ENCODE measurements at regions not wholly inside any gene's neighbourhood (a gene's known extent, or its start where the extent isn't known, plus 50 kb on each side); places are given as distances from the start of the nearest gene placed in this dataset.
"Not testable (repeated sequence)": the region's sequence is repeated elsewhere in the genome, so short reads cannot be mapped to it uniquely, and the experiment has no call there.

GRCh38 chr15:20100604-20101270, 440.9 kb downstream of the GOLGA6L6 start:
- H3K27me3 Mint-ChIP-seq; H3K4me3 Mint-ChIP-seq; ATAC-seq (replicated peaks; ENCODE audit: extremely low read depth, poor library complexity, severe bottlenecking); H3K27ac Mint-ChIP-seq (ENCODE audit: low read depth); DNase-seq (ENCODE audit: low spot score in 2 of 2); H3K36me3 Mint-ChIP-seq (ENCODE audit: insufficient read depth); H3K4me1 Mint-ChIP-seq; H3K9me3 Mint-ChIP-seq: not testable (repeated sequence)

GRCh38 chr15:20095699-20096303, 445.8 kb downstream of the GOLGA6L6 start:
- H3K36me3 Mint-ChIP-seq (ENCODE audit: insufficient read depth); H3K9me3 Mint-ChIP-seq; H3K27ac Mint-ChIP-seq (ENCODE audit: low read depth); H3K27me3 Mint-ChIP-seq; DNase-seq (ENCODE audit: low spot score in 2 of 2); H3K4me3 Mint-ChIP-seq; H3K4me1 Mint-ChIP-seq; ATAC-seq (replicated peaks; ENCODE audit: extremely low read depth, poor library complexity, severe bottlenecking): not testable (repeated sequence)

- not testable (repeated sequence) for H3K27ac Mint-ChIP-seq (ENCODE audit: low read depth); H3K9me3 Mint-ChIP-seq; ATAC-seq (replicated peaks; ENCODE audit: extremely low read depth, poor library complexity, severe bottlenecking); H3K36me3 Mint-ChIP-seq (ENCODE audit: insufficient read depth); H3K4me1 Mint-ChIP-seq; H3K27me3 Mint-ChIP-seq; H3K4me3 Mint-ChIP-seq; DNase-seq (ENCODE audit: low spot score in 2 of 2)
Measured at GRCh38 chr15:20089541-20089940, 452.1 kb downstream of the GOLGA6L6 start.

GRCh38 chr15:20084026-20084425, 457.6 kb downstream of the GOLGA6L6 start:
- H3K4me1 Mint-ChIP-seq; H3K9me3 Mint-ChIP-seq; H3K27ac Mint-ChIP-seq (ENCODE audit: low read depth); H3K27me3 Mint-ChIP-seq; H3K4me3 Mint-ChIP-seq; H3K36me3 Mint-ChIP-seq (ENCODE audit: insufficient read depth); ATAC-seq (replicated peaks; ENCODE audit: extremely low read depth, poor library complexity, severe bottlenecking); DNase-seq (ENCODE audit: low spot score in 2 of 2): not testable (repeated sequence)

GRCh38 chr15:20074082-20074481, 467.5 kb downstream of the GOLGA6L6 start:
- ATAC-seq (replicated peaks; ENCODE audit: extremely low read depth, poor library complexity, severe bottlenecking); H3K4me1 Mint-ChIP-seq; H3K27ac Mint-ChIP-seq (ENCODE audit: low read depth); H3K27me3 Mint-ChIP-seq; H3K9me3 Mint-ChIP-seq; DNase-seq (ENCODE audit: low spot score in 2 of 2); H3K4me3 Mint-ChIP-seq; H3K36me3 Mint-ChIP-seq (ENCODE audit: insufficient read depth): not testable (repeated sequence)

- not testable (repeated sequence) for H3K27ac Mint-ChIP-seq (ENCODE audit: low read depth); H3K4me3 Mint-ChIP-seq; H3K4me1 Mint-ChIP-seq; H3K27me3 Mint-ChIP-seq; DNase-seq (ENCODE audit: low spot score in 2 of 2); H3K9me3 Mint-ChIP-seq; ATAC-seq (replicated peaks; ENCODE audit: extremely low read depth, poor library complexity, severe bottlenecking); H3K36me3 Mint-ChIP-seq (ENCODE audit: insufficient read depth)
Measured at GRCh38 chr15:20069043-20069442, 472.6 kb downstream of the GOLGA6L6 start.

- not testable (repeated sequence) for DNase-seq (ENCODE audit: low spot score in 2 of 2); H3K27ac Mint-ChIP-seq (ENCODE audit: low read depth); H3K4me1 Mint-ChIP-seq; H3K9me3 Mint-ChIP-seq; H3K27me3 Mint-ChIP-seq; ATAC-seq (replicated peaks; ENCODE audit: extremely low read depth, poor library complexity, severe bottlenecking); H3K4me3 Mint-ChIP-seq; H3K36me3 Mint-ChIP-seq (ENCODE audit: insufficient read depth)
Measured at GRCh38 chr15:20066173-20066572, 475.4 kb downstream of the GOLGA6L6 start.

GRCh38 chr15:20065508-20065907, 476.1 kb downstream of the GOLGA6L6 start:
- not testable (repeated sequence) for H3K36me3 Mint-ChIP-seq (ENCODE audit: insufficient read depth); H3K27ac Mint-ChIP-seq (ENCODE audit: low read depth); DNase-seq (ENCODE audit: low spot score in 2 of 2); H3K4me3 Mint-ChIP-seq; H3K9me3 Mint-ChIP-seq; ATAC-seq (replicated peaks; ENCODE audit: extremely low read depth, poor library complexity, severe bottlenecking); H3K27me3 Mint-ChIP-seq; H3K4me1 Mint-ChIP-seq

GRCh38 chr15:20063167-20063566, 478.4 kb downstream of the GOLGA6L6 start:
- H3K27me3 Mint-ChIP-seq; H3K27ac Mint-ChIP-seq (ENCODE audit: low read depth); DNase-seq (ENCODE audit: low spot score in 2 of 2); H3K4me1 Mint-ChIP-seq; H3K36me3 Mint-ChIP-seq (ENCODE audit: insufficient read depth); ATAC-seq (replicated peaks; ENCODE audit: extremely low read depth, poor library complexity, severe bottlenecking); H3K9me3 Mint-ChIP-seq; H3K4me3 Mint-ChIP-seq: not testable (repeated sequence)

GRCh38 chr15:20060838-20061237, 480.8 kb downstream of the GOLGA6L6 start:
- H3K4me1 Mint-ChIP-seq; H3K9me3 Mint-ChIP-seq; H3K36me3 Mint-ChIP-seq (ENCODE audit: insufficient read depth); DNase-seq (ENCODE audit: low spot score in 2 of 2); H3K27me3 Mint-ChIP-seq; H3K4me3 Mint-ChIP-seq; ATAC-seq (replicated peaks; ENCODE audit: extremely low read depth, poor library complexity, severe bottlenecking); H3K27ac Mint-ChIP-seq (ENCODE audit: low read depth): not testable (repeated sequence)

GRCh38 chr15:20056871-20057270, 484.7 kb downstream of the GOLGA6L6 start:
- not testable (repeated sequence) for H3K36me3 Mint-ChIP-seq (ENCODE audit: insufficient read depth); H3K4me3 Mint-ChIP-seq; H3K9me3 Mint-ChIP-seq; H3K27ac Mint-ChIP-seq (ENCODE audit: low read depth); H3K27me3 Mint-ChIP-seq; ATAC-seq (replicated peaks; ENCODE audit: extremely low read depth, poor library complexity, severe bottlenecking); H3K4me1 Mint-ChIP-seq; DNase-seq (ENCODE audit: low spot score in 2 of 2)

GRCh38 chr15:20055921-20056320, 485.7 kb downstream of the GOLGA6L6 start:
- H3K36me3 Mint-ChIP-seq (ENCODE audit: insufficient read depth); H3K4me1 Mint-ChIP-seq; H3K27me3 Mint-ChIP-seq; H3K4me3 Mint-ChIP-seq; H3K27ac Mint-ChIP-seq (ENCODE audit: low read depth); DNase-seq (ENCODE audit: low spot score in 2 of 2); ATAC-seq (replicated peaks; ENCODE audit: extremely low read depth, poor library complexity, severe bottlenecking); H3K9me3 Mint-ChIP-seq: not testable (repeated sequence)

- H3K27ac Mint-ChIP-seq (ENCODE audit: low read depth); DNase-seq (ENCODE audit: low spot score in 2 of 2); H3K27me3 Mint-ChIP-seq; H3K9me3 Mint-ChIP-seq; H3K36me3 Mint-ChIP-seq (ENCODE audit: insufficient read depth); ATAC-seq (replicated peaks; ENCODE audit: extremely low read depth, poor library complexity, severe bottlenecking); H3K4me1 Mint-ChIP-seq; H3K4me3 Mint-ChIP-seq: not testable (repeated sequence)
Measured at GRCh38 chr15:20048189-20048588, 493.4 kb downstream of the GOLGA6L6 start.
